ENCODE measurements at regions not wholly inside any gene's neighbourhood (a gene's known extent, or its start where the extent isn't known, plus 50 kb on each side); places are given as distances from the start of the nearest gene placed in this dataset.
"Not testable (repeated sequence)": the region's sequence is repeated elsewhere in the genome, so short reads cannot be mapped to it uniquely, and the experiment has no call there.

- no peak for DNase-seq (ENCODE audit: low read depth)
These were observed 61.8 kb downstream of the SDR9C7 start for GRCh38 chr12:56872366-56872765.

GRCh38 chr12:56867216-56867615 lies 67.0 kb downstream of the SDR9C7 start:
- no peak for DNase-seq (ENCODE audit: low read depth)

- no peak for DNase-seq (ENCODE audit: low read depth)
These were observed 67.7 kb downstream of the SDR9C7 start for GRCh38 chr12:56866493-56866892.

GRCh38 chr12:56864318-56864717 lies 69.9 kb downstream of the SDR9C7 start:
- no peak for DNase-seq (ENCODE audit: low read depth)

- DNase-seq (ENCODE audit: low read depth): no peak
These were observed 70.4 kb downstream of the SDR9C7 start for GRCh38 chr12:56863789-56864188.

- no peak for DNase-seq (ENCODE audit: low read depth)
These were observed 71.9 kb downstream of the SDR9C7 start for GRCh38 chr12:56862264-56862663.

- not testable (repeated sequence) for DNase-seq (ENCODE audit: low read depth)
These were observed 80.7 kb downstream of the SDR9C7 start for GRCh38 chr12:56853392-56853978.

- no peak for DNase-seq (ENCODE audit: low read depth)
These were observed 82.7 kb downstream of the SDR9C7 start for GRCh38 chr12:56851462-56851861.

GRCh38 chr12:56840922-56841321 lies 77.8 kb downstream of the HSD17B6 start:
- DNase-seq (ENCODE audit: low read depth): no peak

- DNase-seq (ENCODE audit: low read depth): peak; percentile 25
These were observed 76.8 kb downstream of the HSD17B6 start for GRCh38 chr12:56839915-56840325.

GRCh38 chr12:56839489-56839848 lies 76.3 kb downstream of the HSD17B6 start:
- DNase-seq (ENCODE audit: low read depth): no peak

- DNase-seq (ENCODE audit: low read depth): no peak
These were observed 75.7 kb downstream of the HSD17B6 start for GRCh38 chr12:56838621-56839488.
